ENCODE measurements at regions not wholly inside any gene's neighbourhood (a gene's known extent, or its start where the extent isn't known, plus 50 kb on each side); places are given as distances from the start of the nearest gene placed in this dataset.

GRCh38 chr9:91147079-91147708, 214.5 kb downstream of the AUH start:
- TF ChIP-seq CTCF (IDR thresholded peaks at IDR 0.05) (no peak), POLR2AphosphoS5 (IDR thresholded peaks at IDR 0.05) (no peak), POLR2A (IDR thresholded peaks at IDR 0.05) (no peak), EP300 (IDR thresholded peaks at IDR 0.05; ENCODE audit: low read depth) (no peak)

All from transverse colon (tissue), 4 donors.